Liver (tissue), 8 donors: ENCODE measurements at regions not wholly inside any gene's neighbourhood (a gene's known extent, or its start where the extent isn't known, plus 50 kb on each side); places are given as distances from the start of the nearest gene placed in this dataset.

Source experiments
- DNase-seq: peaks from one replicate; pipeline ENCODE4 v3.0.0-alpha.2; 2017; ENCODE audit warnings: low spot score
- H3K27ac ChIP-seq, 2 donors: one replicate each; pipeline ENCODE4 v1.7.0; 2013; ENCODE audit warnings: inconsistent platforms in 2 of 2, low read length in 2 of 2, control low read depth in 1 of 2, low read depth in 1 of 2, mild to moderate bottlenecking in 1 of 2
- H3K27me3 ChIP-seq, 4 donors: one replicate each; pipeline versions ENCODE4 v1.6.1 to v1.7.0; 2013; ENCODE audit warnings: low read length in 3 of 4, inconsistent platforms in 1 of 4, mild to moderate bottlenecking in 1 of 4, moderate library complexity in 1 of 4; ENCODE audit not compliant: control insufficient read depth in 4 of 4, insufficient read depth in 4 of 4
- H3K36me3 ChIP-seq, 4 donors: one replicate each; pipeline versions ENCODE4 v1.6.1 to v1.7.0; 2013; ENCODE audit warnings: low read length in 3 of 4, mild to moderate bottlenecking in 3 of 4, low read depth in 1 of 4, moderate library complexity in 1 of 4; ENCODE audit not compliant: control insufficient read depth in 4 of 4, insufficient read depth in 3 of 4
- H3K4me1 ChIP-seq, 4 donors: one replicate each; pipeline versions ENCODE4 v1.6.1 to v1.7.0; 2013; ENCODE audit warnings: low read length in 3 of 4, mild to moderate bottlenecking in 3 of 4, moderate library complexity in 1 of 4; ENCODE audit not compliant: control insufficient read depth in 4 of 4, insufficient read depth in 4 of 4
- H3K4me3 ChIP-seq, 3 donors: one replicate each; pipeline versions ENCODE4 v1.6.1 to v1.7.0; 2013; ENCODE audit warnings: low read length in 3 of 3, control low read depth in 1 of 3, low read depth in 1 of 3, mild to moderate bottlenecking in 1 of 3
- H3K9ac ChIP-seq, 2 donors: one replicate each; pipeline ENCODE4 v1.7.0; 2013; ENCODE audit warnings: low read length in 2 of 2, mild to moderate bottlenecking in 2 of 2, moderate library complexity in 2 of 2, control low read depth in 1 of 2, low read depth in 1 of 2
- H3K9me3 ChIP-seq, 4 donors: one replicate each; pipeline versions ENCODE4 v1.6.1 to v1.7.0; 2013; ENCODE audit warnings: low read length in 3 of 4; ENCODE audit not compliant: control insufficient read depth in 4 of 4
- CTCF ChIP-seq: fragments of 150-350 bp; IDR thresholded peaks from 2 replicates; pipeline ENCODE4 v1.5.1; 2017; ENCODE audit warnings: improper control_type of control experiment, low read depth, low read length; ENCODE audit not compliant: missing input control
- FOXA1 ChIP-seq: IDR thresholded peaks from 2 replicates; pipeline ENCODE4 v1.6.1; 2016; ENCODE audit warnings: antibody characterized with exemption
- FOXA2 ChIP-seq: IDR thresholded peaks from 2 replicates; pipeline ENCODE4 v1.6.1; 2016; ENCODE audit warnings: antibody characterized with exemption
- GABPA ChIP-seq, 2 donors: IDR thresholded peaks in 1 of 2; conservative IDR thresholded peaks in 1 of 2; 2 replicates each; pipeline ENCODE4 v1.6.1; 2016; ENCODE audit warnings: antibody characterized with exemption in 2 of 2, mild to moderate bottlenecking in 1 of 2, moderate library complexity in 1 of 2
- HNF4A ChIP-seq, 2 donors: conservative IDR thresholded peaks; 2 replicates each; pipeline ENCODE4 v1.6.1; 2016; ENCODE audit warnings: antibody characterized with exemption in 2 of 2, mild to moderate bottlenecking in 2 of 2
- HNF4G ChIP-seq: IDR thresholded peaks from 2 replicates; pipeline ENCODE4 v1.6.1; 2016; ENCODE audit warnings: antibody characterized with exemption
- RAD21 ChIP-seq, 2 donors: IDR thresholded peaks; 2 replicates each; pipeline ENCODE4 v1.6.1; 2016; ENCODE audit warnings: antibody characterized with exemption in 2 of 2, mild to moderate bottlenecking in 2 of 2
- REST ChIP-seq: IDR thresholded peaks from 2 replicates; pipeline ENCODE4 v1.6.1; 2016; ENCODE audit warnings: antibody characterized with exemption, mild to moderate bottlenecking
- RXRA ChIP-seq, 2 donors: IDR thresholded peaks; 2 replicates each; pipeline ENCODE4 v1.6.1; 2017 to 2018; ENCODE audit warnings: antibody characterized with exemption in 2 of 2, mild to moderate bottlenecking in 1 of 2
- TAF1 ChIP-seq: conservative IDR thresholded peaks from 2 replicates; pipeline ENCODE4 v1.6.1; 2016; ENCODE audit warnings: antibody characterized with exemption, mild to moderate bottlenecking
- YY1 ChIP-seq: IDR thresholded peaks from 2 replicates; pipeline ENCODE4 v1.6.1; 2016; ENCODE audit warnings: antibody characterized with exemption, mild to moderate bottlenecking
- WGBS: extraction: QIAGEN DNeasy Blood & Tissue Kit; methylation state at CpG from one replicate; pipeline ENCODE4 v1.1.7; 2013; 5-methylcytosine and 5-hydroxymethylcytosine counted together
- TF ChIP-seq, protein P1 (sequence below): IDR thresholded peaks from 2 replicates; pipeline ENCODE4 v1.6.1; 2016; ENCODE audit warnings: antibody characterized with exemption
- donor health status: healthy.
- donor health status: healthy.
- donor health status: healthy.
- donor health status: healthy.
- donor health status: healthy.

GRCh38 chr6:1045239-1045638 is 266.7 kb upstream of the FOXQ1 start:
- no peaks in the 10 kb centered on the region for H3K36me3 ChIP-seq
- DNase-seq: no peak
- H3K27ac ChIP-seq: no peak overlapping the region
- WGBS: 93% methylated on average over 2 of the region's 2 CpGs
- TF ChIP-seq TAF1 (no peak), GABPA (IDR thresholded peaks at IDR 0.05 in 1 of 2, conservative IDR thresholded peaks at IDR 0.05 in 1 of 2) (no peak), RXRA (IDR thresholded peaks at IDR 0.05) (no peak), HNF4G (no peak), REST (no peak)
- H3K9ac ChIP-seq: no peak overlapping the region
- H3K27me3 ChIP-seq: no peaks in the 10 kb centered on the region
- H3K9me3 ChIP-seq: peaks cover 0 to 2% (median 0%) of the 10 kb centered on the region in 4 donors
- peaks cover 0 to 34% (median 14%) of the 10 kb centered on the region in 4 donors for H3K4me1 ChIP-seq
- H3K4me3 ChIP-seq: no peak overlapping the region

DNA sequence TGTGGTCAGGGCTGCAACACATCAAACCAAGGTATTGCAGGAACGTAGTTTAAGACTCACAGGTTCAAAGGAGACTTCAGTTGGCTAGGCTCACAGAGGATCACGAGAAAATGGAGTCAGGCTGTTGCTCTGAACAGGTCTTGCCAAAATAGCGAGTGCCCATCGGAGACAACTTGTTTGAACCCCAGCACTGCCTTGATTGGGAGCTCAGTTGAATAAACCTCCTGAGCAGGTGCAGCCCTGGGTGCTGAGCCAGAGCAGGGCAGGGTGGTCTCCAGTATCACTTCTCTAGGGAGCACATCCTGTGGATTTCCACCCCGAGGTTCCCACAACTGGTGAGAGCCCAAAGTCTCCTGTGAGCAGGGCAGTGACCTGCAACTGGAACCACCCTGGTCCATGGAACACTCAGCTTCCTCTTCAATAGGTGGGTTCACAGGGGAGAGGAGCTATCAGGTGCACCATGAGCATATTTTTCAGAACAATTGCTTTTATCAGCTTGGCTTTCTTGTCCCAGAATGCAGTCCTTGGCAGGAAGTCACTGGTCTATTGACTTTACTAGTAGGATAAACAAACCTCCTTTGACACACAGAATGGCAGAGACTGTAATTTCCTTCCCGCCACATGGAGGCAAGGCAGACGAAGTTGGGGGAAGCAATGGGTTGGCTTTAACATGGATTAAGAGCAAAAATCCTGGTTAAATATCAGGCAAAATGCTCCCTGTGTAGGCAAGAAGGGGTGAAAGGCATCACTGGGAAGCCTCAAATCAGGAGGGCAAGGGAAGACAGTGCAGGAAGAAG is 267.7 kb upstream of the FOXQ1 start:
- H3K27ac ChIP-seq: no peak overlapping the region
- TF ChIP-seq YY1 (no peak), HNF4A (conservative IDR thresholded peaks at IDR 0.05) (peak in 1 of 2 donors; percentile 26), RXRA (IDR thresholded peaks at IDR 0.05) (peak in 1 of 2 donors; percentile 12), RAD21 (IDR thresholded peaks at IDR 0.05) (peak in 1 of 2 donors; percentile 4), CTCF (peak; percentile 12), HNF4G (no peak), FOXA2 (peak; percentile 44), FOXA1 (no peak)
- TF ChIP-seq, protein P1, sequence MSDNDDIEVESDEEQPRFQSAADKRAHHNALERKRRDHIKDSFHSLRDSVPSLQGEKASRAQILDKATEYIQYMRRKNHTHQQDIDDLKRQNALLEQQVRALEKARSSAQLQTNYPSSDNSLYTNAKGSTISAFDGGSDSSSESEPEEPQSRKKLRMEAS: peak; percentile 39
- no peak overlapping the region for H3K9ac ChIP-seq
- no peak overlapping the region for H3K4me3 ChIP-seq
- DNase-seq: peak; percentile 17
- peaks cover 0 to 2% (median 0%) of the 10 kb centered on the region in 4 donors for H3K9me3 ChIP-seq
- peaks cover 0 to 35% (median 14%) of the 10 kb centered on the region in 4 donors for H3K4me1 ChIP-seq
- no peaks in the 10 kb centered on the region for H3K27me3 ChIP-seq
- no peaks in the 10 kb centered on the region for H3K36me3 ChIP-seq
- 61% methylated on average over 7 of the region's 7 CpGs for WGBS
